Left renal cortex interstitium (tissue), 4 donors: ENCODE measurements at regions not wholly inside any gene's neighbourhood (a gene's known extent, or its start where the extent isn't known, plus 50 kb on each side); places are given as distances from the start of the nearest gene placed in this dataset.

Experiments used
- DNase-seq, 4 donors: peaks; one replicate each; pipeline ENCODE4 v3.0.0-alpha.2; 2013; ENCODE audit warnings: low read depth in 4 of 4, low spot score in 2 of 4, missing footprints in 1 of 4

- no peak for DNase-seq
Measured at GRCh38 chr6:79313254-79313653, 78.8 kb upstream of the HMGN3 start.

- no peak for DNase-seq
Measured at GRCh38 chr6:79307321-79308036, 73.0 kb upstream of the HMGN3 start.

- DNase-seq, result no peak
Measured at GRCh38 chr6:79305020-79305419, 70.5 kb upstream of the HMGN3 start.

- DNase-seq, result no peak
Measured at GRCh38 chr6:79302341-79302740, 67.9 kb upstream of the HMGN3 start.

- DNase-seq, result no peak
Measured at GRCh38 chr6:79301290-79301689, 66.8 kb upstream of the HMGN3 start.

GRCh38 chr6:79296211-79296610 is 61.7 kb upstream of the HMGN3 start:
- DNase-seq, result no peak
